ENCODE measurements at regions not wholly inside any gene's neighbourhood (a gene's known extent, or its start where the extent isn't known, plus 50 kb on each side); places are given as distances from the start of the nearest gene placed in this dataset.

DNA sequence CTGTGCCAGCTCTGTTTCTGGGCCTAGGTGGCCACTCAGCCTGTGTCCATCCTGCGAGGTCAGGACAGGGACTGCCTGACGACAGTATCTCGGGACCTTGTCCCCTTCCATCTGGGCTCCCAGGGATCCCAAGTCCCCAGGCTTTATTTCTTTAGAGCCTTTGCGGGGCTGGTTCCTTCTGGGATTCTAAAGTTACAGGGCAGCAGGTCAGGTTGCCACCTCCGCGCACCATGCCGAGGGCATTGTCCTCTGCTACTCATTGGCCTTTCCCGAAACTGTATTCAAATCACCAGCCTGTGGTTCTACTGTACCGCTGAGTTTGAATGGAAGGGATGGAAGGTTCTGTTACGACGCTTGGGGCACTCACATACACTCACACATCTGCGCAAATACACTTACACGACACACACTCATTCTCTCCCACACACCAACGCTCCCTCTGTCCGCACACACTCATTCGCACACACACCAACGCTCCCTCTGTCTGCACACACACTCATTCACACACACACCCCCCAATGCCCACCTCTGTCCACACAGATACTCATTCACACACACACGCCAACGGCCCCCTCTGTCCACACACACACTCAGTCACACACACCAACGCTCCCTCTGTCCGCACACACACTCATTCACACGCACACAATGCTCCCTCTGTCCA is 59.8 kb upstream of the THBS2 start:
- DNase-seq (ENCODE audit: low read depth, low spot score) (no peak), FAIRE-seq (no peak)
- Histone ChIP-seq H3K9me1 (replicated peaks; ENCODE audit: control insufficient read depth, extremely low read depth, insufficient read depth, low read length) (no peaks in the 10 kb centered on the region), H3K9ac (replicated peaks; ENCODE audit: extremely low read depth, insufficient read depth, low read length) (no peak overlapping the region), H2AFZ (ENCODE audit: low read depth, low read length) (no peak overlapping the region), H3K27me3 (ENCODE audit: control insufficient read depth in 2 of 2, insufficient read depth in 2 of 2, low read length in 2 of 2) (no peaks in the 10 kb centered on the region), H3K9me3 (replicated peaks; ENCODE audit: control insufficient read depth, insufficient read depth, low read length) (peaks cover 4% of the 10 kb centered on the region), H3K27ac (ENCODE audit: insufficient read depth, low read depth, low read length) (no peak overlapping the region), H3K4me2 (ENCODE audit: insufficient read depth, low read length) (no peak overlapping the region), H4K20me1 (replicated peaks; ENCODE audit: control insufficient read depth, extremely low read depth, insufficient read depth, low read length) (no peaks in the 10 kb centered on the region), H3K4me3 (replicated peaks in 1 of 3; ENCODE audit: insufficient read depth in 1 of 3, low read depth in 1 of 3, low read length in 3 of 3) (no peak overlapping the region), H3K79me2 (ENCODE audit: control insufficient read depth, insufficient read depth, low read length) (no peaks in the 10 kb centered on the region), H3K4me1 (ENCODE audit: control insufficient read depth, extremely low read depth, insufficient read depth, low read length) (no peaks in the 10 kb centered on the region), H3K36me3 (ENCODE audit: control insufficient read depth in 2 of 2, extremely low read depth in 1 of 2, insufficient read depth in 2 of 2, low read length in 2 of 2) (no peaks in the 10 kb centered on the region)
- TF ChIP-seq GATA2 (IDR thresholded peaks at IDR 0.05; ENCODE audit: insufficient read depth, insufficient read length, low read depth, low read length) (no peak), JUN (IDR thresholded peaks at IDR 0.05; ENCODE audit: borderline replicate concordance, insufficient read depth, insufficient read length, low read depth) (no peak), EZH2 (IDR thresholded peaks at IDR 0.05; ENCODE audit: borderline replicate concordance, low read depth, low read length, severe bottlenecking) (no peak), POLR2A (IDR thresholded peaks at IDR 0.05; ENCODE audit: low read depth, low read length) (no peak), FOS (IDR thresholded peaks at IDR 0.05; ENCODE audit: borderline replicate concordance, insufficient read depth, low read length) (no peak), MYC (IDR thresholded peaks at IDR 0.05; ENCODE audit: low read depth, low read length) (no peak), POLR2AphosphoS5 (IDR thresholded peaks at IDR 0.05; ENCODE audit: insufficient read depth, low read depth, low read length) (no peak)
- TF ChIP-seq, protein P1, sequence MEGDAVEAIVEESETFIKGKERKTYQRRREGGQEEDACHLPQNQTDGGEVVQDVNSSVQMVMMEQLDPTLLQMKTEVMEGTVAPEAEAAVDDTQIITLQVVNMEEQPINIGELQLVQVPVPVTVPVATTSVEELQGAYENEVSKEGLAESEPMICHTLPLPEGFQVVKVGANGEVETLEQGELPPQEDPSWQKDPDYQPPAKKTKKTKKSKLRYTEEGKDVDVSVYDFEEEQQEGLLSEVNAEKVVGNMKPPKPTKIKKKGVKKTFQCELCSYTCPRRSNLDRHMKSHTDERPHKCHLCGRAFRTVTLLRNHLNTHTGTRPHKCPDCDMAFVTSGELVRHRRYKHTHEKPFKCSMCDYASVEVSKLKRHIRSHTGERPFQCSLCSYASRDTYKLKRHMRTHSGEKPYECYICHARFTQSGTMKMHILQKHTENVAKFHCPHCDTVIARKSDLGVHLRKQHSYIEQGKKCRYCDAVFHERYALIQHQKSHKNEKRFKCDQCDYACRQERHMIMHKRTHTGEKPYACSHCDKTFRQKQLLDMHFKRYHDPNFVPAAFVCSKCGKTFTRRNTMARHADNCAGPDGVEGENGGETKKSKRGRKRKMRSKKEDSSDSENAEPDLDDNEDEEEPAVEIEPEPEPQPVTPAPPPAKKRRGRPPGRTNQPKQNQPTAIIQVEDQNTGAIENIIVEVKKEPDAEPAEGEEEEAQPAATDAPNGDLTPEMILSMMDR (IDR thresholded peaks at IDR 0.05; ENCODE audit: extremely low read depth in 1 of 2, insufficient read depth in 1 of 2, low read depth in 1 of 2, low read length in 2 of 2): no peak
- TF ChIP-seq, protein P2, sequence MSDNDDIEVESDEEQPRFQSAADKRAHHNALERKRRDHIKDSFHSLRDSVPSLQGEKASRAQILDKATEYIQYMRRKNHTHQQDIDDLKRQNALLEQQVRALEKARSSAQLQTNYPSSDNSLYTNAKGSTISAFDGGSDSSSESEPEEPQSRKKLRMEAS (IDR thresholded peaks at IDR 0.05; ENCODE audit: insufficient read depth, insufficient read length): no peak
- ChIA-PET POLR2A (no interaction called here), CTCF (no interaction called here)
- intact Hi-C loops (cut with micrococcal nuclease): no loop called here
- no TSS peak for BruUV-seq (replicated peaks)
- dilution Hi-C loops (cut with MboI; ENCODE audit: extremely low pct_ligation_motif_present, low sequenced_read_pairs): no loop called here

Data from endothelial cell of umbilical vein (primary cell).